GM21381 (cell line): ENCODE measurements at regions not wholly inside any gene's neighbourhood (a gene's known extent, or its start where the extent isn't known, plus 50 kb on each side); places are given as distances from the start of the nearest gene placed in this dataset.

Experiments used
- ATAC-seq: cut with Tn5 transposase; IDR thresholded peaks from one replicate; pipeline ENCODE4 v1.9.1; 2021; ENCODE audit warnings: mild to moderate bottlenecking, moderate library complexity; ENCODE audit not compliant: unreplicated experiment

GRCh38 chr5:124648902-124649467 lies 97.5 kb downstream of the ZNF608 start:
- ATAC-seq = no peak

GRCh38 chr5:124647352-124647751 lies 99.1 kb downstream of the ZNF608 start:
- ATAC-seq = no peak

DNA sequence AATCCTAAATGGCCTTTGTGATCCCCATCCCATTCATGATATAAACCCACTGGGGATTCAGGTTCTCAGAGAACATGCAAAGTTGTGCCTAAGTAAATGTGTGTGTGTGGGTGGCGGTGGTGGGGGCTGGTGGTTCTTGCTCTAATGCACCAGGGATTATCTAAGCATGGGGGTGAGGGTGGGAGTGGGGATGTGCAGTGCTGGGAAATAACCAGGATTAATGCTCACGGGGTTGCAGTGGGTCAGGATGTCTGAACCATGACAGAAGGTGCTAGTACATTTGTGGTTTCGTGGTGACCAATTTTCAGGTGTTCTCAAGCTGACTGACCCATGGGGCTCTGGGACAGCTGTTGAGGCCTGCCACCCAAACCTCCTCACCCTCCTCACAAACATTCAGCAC lies 101.0 kb downstream of the ZNF608 start:
- peak; percentile 20 for ATAC-seq

- no peak for ATAC-seq
Measured at GRCh38 chr5:124644582-124644981, 101.9 kb downstream of the ZNF608 start.

DNA sequence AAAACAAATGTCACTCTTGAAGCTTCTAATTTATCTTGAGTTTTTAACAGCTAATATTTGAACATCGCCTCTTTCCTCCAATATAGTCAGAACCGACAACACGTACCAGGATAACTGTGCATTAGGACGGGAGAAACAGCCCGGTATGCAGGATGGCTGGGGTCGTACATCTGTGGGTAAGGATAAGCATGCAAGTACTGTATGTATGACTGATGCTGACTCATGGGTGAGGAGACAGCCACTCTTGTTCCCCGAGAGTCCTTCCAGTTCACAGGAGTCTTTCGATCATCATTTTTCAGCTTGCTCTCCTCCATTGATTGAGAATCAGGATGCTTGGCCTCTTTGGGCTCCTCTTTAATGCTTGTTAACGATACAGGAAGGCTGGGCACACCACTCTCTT lies 102.3 kb downstream of the ZNF608 start:
- no peak for ATAC-seq

DNA sequence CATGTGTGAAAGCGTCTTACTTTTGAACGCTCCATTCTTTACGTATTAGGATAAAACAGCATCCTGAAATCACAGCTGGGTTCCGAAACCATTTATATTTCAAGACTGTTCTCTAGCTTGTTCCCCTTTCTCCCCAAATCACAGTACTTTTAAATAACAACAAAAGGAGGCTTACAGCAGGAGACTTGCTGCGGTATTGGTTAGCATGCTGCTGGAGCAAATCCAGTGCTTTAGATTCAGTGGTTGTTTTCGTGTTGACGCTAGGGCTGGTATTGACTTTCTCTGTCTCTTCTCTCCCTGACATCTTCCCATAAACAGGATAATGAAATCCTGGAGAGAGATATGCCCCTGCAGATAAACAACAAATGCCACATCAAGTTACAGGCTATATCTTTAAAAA lies 103.1 kb downstream of the ZNF608 start:
- no peak for ATAC-seq

- ATAC-seq = peak; percentile 37
Measured at GRCh38 chr5:124642151-124642550, 104.3 kb downstream of the ZNF608 start.

- no peak for ATAC-seq
Measured at GRCh38 chr5:124641154-124641792, 105.2 kb downstream of the ZNF608 start.

DNA sequence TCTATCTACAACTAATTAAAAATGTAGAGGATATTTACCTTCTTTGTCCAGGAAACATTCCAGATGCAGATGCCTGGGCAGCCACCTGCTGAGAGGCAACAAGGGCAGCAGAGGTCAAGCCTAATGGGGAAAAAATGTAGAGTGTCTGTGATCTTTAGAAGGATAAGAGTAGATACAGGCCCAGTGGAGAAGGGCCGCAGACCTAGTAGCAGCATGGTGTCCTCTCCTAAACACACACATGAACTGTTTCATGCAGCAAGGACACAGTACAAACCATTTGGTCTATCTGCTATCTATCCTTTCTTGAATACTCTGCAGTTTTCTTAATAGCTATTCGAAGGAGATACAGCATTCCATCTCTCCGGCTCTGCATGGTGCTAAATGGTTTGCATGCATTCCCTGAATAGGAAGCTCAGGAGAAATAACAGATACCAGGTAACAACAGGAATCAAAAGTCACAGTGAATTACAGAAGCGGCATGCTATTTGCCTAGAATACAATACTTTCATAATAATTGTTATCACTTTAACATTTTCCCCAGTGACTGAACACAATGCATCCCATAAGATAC lies 107.3 kb downstream of the ZNF608 start:
- no peak for ATAC-seq

- ATAC-seq = no peak
Measured at GRCh38 chr5:124637011-124637410, 109.4 kb downstream of the ZNF608 start.

- ATAC-seq = no peak
Measured at GRCh38 chr5:124634741-124635323, 111.6 kb downstream of the ZNF608 start.

DNA sequence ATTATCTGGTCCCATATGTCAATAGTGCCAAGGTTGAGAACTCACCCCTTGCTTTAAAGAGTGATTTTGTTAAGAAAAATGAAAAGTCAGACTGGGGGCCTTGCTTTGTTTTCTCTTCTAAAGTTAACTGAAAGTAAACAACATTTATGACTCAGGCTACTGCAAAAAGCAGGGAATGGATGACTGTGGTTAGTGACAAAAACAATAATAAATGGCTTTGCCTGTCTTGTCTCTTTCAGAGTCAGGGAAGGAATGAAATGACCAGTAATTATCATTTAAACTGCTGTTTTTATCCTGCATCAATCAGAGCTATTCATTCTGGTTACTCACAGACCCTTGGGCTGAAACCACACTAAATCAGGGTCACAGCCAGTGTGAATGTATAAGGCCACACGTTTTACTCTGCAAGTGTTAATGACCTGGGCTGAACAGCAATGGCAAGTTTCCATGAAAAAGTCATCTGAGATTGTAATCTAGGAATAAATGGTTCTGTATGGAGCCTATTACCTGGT lies 112.2 kb downstream of the ZNF608 start:
- ATAC-seq = no peak

- no peak for ATAC-seq
Measured at GRCh38 chr5:124633209-124633608, 113.2 kb downstream of the ZNF608 start.

GRCh38 chr5:124631874-124632550 lies 114.4 kb downstream of the ZNF608 start:
- ATAC-seq = no peak

DNA sequence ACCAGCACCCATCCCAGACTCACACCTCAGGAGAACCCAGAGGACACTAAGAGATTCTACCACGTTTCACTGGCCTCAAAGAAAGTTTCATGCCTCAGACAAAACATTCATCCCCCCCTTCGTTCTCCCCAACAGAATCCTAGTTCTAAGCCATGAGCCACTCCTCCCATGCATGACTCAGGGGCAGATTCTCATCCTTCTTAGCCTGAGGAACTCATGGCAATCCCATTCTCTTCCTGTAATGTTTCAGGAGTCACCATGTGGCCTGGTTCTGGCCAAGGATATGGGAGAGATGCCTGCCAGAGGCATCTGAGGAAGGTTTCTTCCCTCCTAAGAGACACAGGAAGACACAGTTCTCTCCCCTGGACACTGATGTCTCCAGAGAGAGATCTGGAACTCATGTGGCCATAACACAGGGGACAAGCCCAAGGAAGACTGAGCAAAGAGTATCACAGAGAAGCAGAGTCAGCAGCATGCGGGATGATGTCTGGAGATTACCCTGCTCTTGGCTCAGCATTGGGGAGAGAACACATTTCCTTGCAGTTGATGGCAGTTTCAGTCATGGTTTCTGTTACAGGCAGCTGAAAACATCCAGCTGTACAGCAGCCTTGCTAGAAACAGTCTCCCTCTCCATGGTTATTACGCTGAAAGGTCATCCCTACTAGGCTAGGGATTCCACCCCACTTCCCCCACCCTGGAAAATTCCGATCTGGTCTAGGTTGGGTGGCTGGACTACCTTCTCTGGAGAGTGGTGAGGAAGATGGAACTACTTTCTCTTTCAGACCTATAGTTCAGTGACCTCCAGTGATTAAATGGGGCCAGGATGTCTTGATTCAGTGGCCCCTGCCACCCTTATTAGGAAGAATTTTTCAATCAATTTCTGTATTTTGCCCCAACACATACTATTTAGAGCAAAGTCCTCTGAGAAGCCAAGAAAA lies 115.4 kb downstream of the ZNF608 start:
- peak; percentile 74 for ATAC-seq

GRCh38 chr5:124628721-124629596 lies 117.5 kb downstream of the ZNF608 start:
- no peak for ATAC-seq

- no peak for ATAC-seq
Measured at GRCh38 chr5:124627815-124628595, 118.4 kb downstream of the ZNF608 start.

- ATAC-seq = no peak
Measured at GRCh38 chr5:124626053-124626452, 120.4 kb downstream of the ZNF608 start.

DNA sequence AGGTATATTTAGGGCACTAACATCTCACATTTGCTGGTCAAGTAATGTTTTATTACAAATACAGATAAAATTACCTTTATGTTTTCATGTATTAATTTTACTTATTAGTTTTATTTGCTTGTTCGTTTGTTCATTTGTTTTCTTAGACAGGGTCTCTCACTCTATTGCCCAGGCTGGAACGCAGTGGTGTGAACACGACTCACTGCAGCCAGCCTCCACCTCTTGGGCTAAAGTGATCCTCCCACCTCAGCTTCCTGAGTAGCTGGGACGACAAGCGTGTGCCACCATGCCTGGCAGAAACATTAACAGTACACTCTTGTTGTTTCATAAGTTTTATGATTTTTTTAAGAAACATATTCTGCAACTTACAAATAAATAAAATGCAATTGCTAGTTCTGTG lies 123.2 kb downstream of the ZNF608 start:
- ATAC-seq = no peak
